Bronchial epithelial cell (primary cell): ENCODE measurements at regions not wholly inside any gene's neighbourhood (a gene's known extent, or its start where the extent isn't known, plus 50 kb on each side); places are given as distances from the start of the nearest gene placed in this dataset.
"Not testable (repeated sequence)": the region's sequence is repeated elsewhere in the genome, so short reads cannot be mapped to it uniquely, and the experiment has no call there.

Experiments used
- DNase-seq: peaks from one replicate; pipeline ENCODE4 v3.0.0-alpha.2; 2010; ENCODE audit warnings: low read depth
- FAIRE-seq: peaks from 2 replicates; lab custom pipeline; 2011; peaks lifted over from hg19 to GRCh38; lab: Jason Lieb, UNC
- H3K27me3 ChIP-seq: 2 replicates; pipeline ENCODE4 v1.5.1; 2011; ENCODE audit warnings: low read length; ENCODE audit not compliant: control insufficient read depth, insufficient read depth
- H3K36me3 ChIP-seq: 2 replicates; pipeline ENCODE4 v1.5.1; 2011; ENCODE audit warnings: low read length; ENCODE audit not compliant: control insufficient read depth, insufficient read depth
- H3K4me3 ChIP-seq: 2 replicates; pipeline ENCODE4 v1.5.1; 2011; ENCODE audit warnings: mild to moderate bottlenecking, low read depth, low read length, control low read depth
- CTCF ChIP-seq: IDR thresholded peaks from 2 replicates; pipeline ENCODE4 v1.5.1; 2011; ENCODE audit warnings: mild to moderate bottlenecking, moderate library complexity, low read length, control low read depth, inconsistent platforms; ENCODE audit not compliant: insufficient read depth, severe bottlenecking

DNA sequence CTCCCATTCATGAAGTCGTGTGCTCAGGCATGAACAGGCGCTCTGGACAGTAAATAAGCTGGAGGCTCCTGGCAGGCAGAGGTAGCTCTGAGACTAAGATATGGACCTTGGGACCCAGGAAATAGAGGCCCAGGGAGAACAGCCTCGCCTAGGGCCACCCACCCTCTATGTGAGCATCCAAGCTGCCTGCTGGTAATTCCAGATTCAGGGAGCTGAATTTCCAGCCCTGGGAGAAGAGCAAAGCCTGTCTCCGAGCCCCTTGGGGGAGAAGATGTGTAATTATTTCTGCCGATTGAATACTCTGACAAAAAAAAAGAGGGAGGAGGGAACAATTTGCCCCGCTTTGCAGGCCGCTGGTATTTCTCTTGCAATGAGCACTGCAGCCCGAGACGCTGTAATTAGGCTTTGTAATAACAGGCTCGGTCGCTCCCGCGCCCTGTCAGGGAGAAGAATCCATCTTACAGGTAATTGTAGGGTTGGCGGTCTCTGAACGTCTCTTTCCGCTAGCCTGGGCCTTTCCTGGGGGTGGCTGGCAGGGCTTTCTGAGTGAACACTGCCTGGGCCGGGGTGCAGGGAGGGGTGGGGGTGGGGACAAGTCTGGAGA, 131.5 kb downstream of the WNT7A start:
- Histone ChIP-seq H3K4me3 (no peak overlapping the region), H3K36me3 (no peaks in the 10 kb centered on the region), H3K27me3 (no peaks in the 10 kb centered on the region)
- DNase-seq: no peak
- TF ChIP-seq CTCF: no peak
- FAIRE-seq: no peak

DNA sequence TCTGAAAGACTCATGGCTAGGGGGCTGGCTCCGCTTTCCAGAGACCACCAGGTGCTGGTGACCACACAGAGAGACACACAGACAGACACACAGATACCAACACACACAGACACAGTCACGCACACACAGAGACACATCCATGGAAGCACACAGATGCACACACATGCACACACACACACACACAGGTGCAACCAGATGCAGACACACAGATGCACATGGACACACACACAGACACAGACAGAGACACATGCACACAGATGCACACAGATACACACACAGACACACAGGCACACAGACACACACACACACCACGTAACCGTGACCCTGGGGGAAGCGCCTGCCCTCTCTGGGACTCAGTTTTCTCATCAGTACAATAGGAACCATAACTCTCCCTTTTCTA, 132.2 kb downstream of the WNT7A start:
- no peaks in the 10 kb centered on the region for H3K36me3 ChIP-seq
- peak; percentile 99 for FAIRE-seq
- no peak for TF ChIP-seq CTCF
- DNase-seq: no peak
- no peaks in the 10 kb centered on the region for H3K27me3 ChIP-seq
- no peak overlapping the region for H3K4me3 ChIP-seq

GRCh38 chr3:13746385-13746784, 133.5 kb downstream of the WNT7A start:
- DNase-seq (no peak), FAIRE-seq (no peak)
- TF ChIP-seq CTCF: no peak
- no peak overlapping the region for H3K4me3 ChIP-seq
- H3K27me3 ChIP-seq: no peaks in the 10 kb centered on the region
- no peaks in the 10 kb centered on the region for H3K36me3 ChIP-seq

- Histone ChIP-seq H3K4me3 (no peak overlapping the region), H3K36me3 (no peaks in the 10 kb centered on the region), H3K27me3 (no peaks in the 10 kb centered on the region)
- DNase-seq (no peak), FAIRE-seq (no peak)
- TF ChIP-seq CTCF: no peak
These were observed 134.2 kb downstream of the WNT7A start for GRCh38 chr3:13745636-13746035.

GRCh38 chr3:13740795-13741194, 139.1 kb downstream of the WNT7A start:
- no peaks in the 10 kb centered on the region for H3K36me3 ChIP-seq
- no peak for FAIRE-seq
- DNase-seq: no peak
- H3K4me3 ChIP-seq: no peak overlapping the region
- TF ChIP-seq CTCF: no peak
- H3K27me3 ChIP-seq: peaks cover 2% of the 10 kb centered on the region

DNA sequence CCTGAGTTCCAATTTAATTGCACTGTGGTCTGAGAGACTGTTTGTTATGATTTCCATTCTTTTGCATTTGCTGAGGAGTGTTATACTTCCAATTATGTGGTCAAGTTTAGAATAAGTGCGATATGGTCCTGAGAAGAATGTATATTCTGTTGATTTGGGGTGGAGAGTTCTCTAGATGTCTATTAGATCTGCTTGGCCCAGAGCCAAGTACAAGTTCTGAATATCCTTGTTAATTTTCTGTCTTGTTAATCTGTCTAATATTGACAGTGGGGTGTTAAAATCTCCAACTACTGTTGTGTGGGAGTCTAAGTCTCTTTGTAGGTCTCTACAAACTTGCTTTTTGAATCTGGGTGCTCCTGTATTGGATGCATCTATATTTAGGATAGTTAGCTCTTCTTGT, 146.1 kb downstream of the WNT7A start:
- not testable (repeated sequence) for DNase-seq, H3K36me3 ChIP-seq, H3K4me3 ChIP-seq, FAIRE-seq, H3K27me3 ChIP-seq
